Fibroblast of lung (primary cell): ENCODE measurements at regions not wholly inside any gene's neighbourhood (a gene's known extent, or its start where the extent isn't known, plus 50 kb on each side); places are given as distances from the start of the nearest gene placed in this dataset.

Experiments
- DNase-seq, 2 donors: peaks; one replicate each; pipeline versions ENCODE4 v3.0.0 to v3.0.0-alpha.2; 2010; ENCODE audit warnings: low read depth in 2 of 2
- H2AFZ ChIP-seq: 2 replicates; pipeline ENCODE4 v1.5.1; 2012; ENCODE audit warnings: low read length, control low read depth, inconsistent platforms
- H3K27ac ChIP-seq: 2 replicates; pipeline ENCODE4 v1.5.1; 2011; ENCODE audit warnings: low read length, control low read depth; ENCODE audit not compliant: insufficient read depth
- H3K27me3 ChIP-seq: 2 replicates; pipeline ENCODE4 v1.5.1; 2011; ENCODE audit warnings: mild to moderate bottlenecking, low read length; ENCODE audit not compliant: control insufficient read depth, insufficient read depth
- H3K36me3 ChIP-seq: 2 replicates; pipeline ENCODE4 v1.5.1; 2011; ENCODE audit warnings: low read length; ENCODE audit not compliant: control insufficient read depth, insufficient read depth
- H3K4me1 ChIP-seq: 2 replicates; pipeline ENCODE4 v1.5.1; 2011; ENCODE audit warnings: low read length; ENCODE audit not compliant: control insufficient read depth, insufficient read depth; ENCODE audit errors: extremely low read depth
- H3K4me2 ChIP-seq: 2 replicates; pipeline ENCODE4 v1.5.1; 2011; ENCODE audit warnings: low read length, control low read depth; ENCODE audit not compliant: insufficient read depth; ENCODE audit errors: extremely low read depth
- H3K4me3 ChIP-seq, 4 experiments: fragments of 200-600 bp in 1 of 4; sonication (generic) in 1 of 4; replicated peaks in 1 of 4; 2 replicates each; pipeline ENCODE4 v1.5.1; 2011 to 2016; ENCODE audit warnings: low read length in 4 of 4, low read depth in 3 of 4, mild to moderate bottlenecking in 3 of 4, control low read depth in 2 of 4, inconsistent platforms in 1 of 4, mixed read lengths in 1 of 4; ENCODE audit not compliant: insufficient read depth in 1 of 4; ENCODE audit errors: control extremely low read depth in 1 of 4
- H3K79me2 ChIP-seq: 2 replicates; pipeline ENCODE4 v1.5.1; 2012; ENCODE audit warnings: mild to moderate bottlenecking, low read length, inconsistent platforms; ENCODE audit not compliant: control insufficient read depth, insufficient read depth
- H3K9ac ChIP-seq: 2 replicates; pipeline ENCODE4 v1.5.1; 2011; ENCODE audit warnings: mild to moderate bottlenecking, low read length, control low read depth; ENCODE audit not compliant: insufficient read depth
- H3K9me3 ChIP-seq: 2 replicates; pipeline ENCODE4 v1.5.1; 2012; ENCODE audit warnings: low read depth, low read length; ENCODE audit not compliant: control insufficient read depth, insufficient read depth
- H4K20me1 ChIP-seq: 2 replicates; pipeline ENCODE4 v1.5.1; 2011; ENCODE audit warnings: low read length; ENCODE audit not compliant: control insufficient read depth, insufficient read depth; ENCODE audit errors: extremely low read depth
- CTCF ChIP-seq, 2 donors: IDR thresholded peaks in 1 of 2; conservative IDR thresholded peaks in 1 of 2; 1 replicate in 1 of 2; 2 replicates in 1 of 2; pipeline ENCODE4 v1.5.1; 2011 to 2012; ENCODE audit warnings: low read length in 2 of 2, control low read depth in 1 of 2, inconsistent platforms in 1 of 2, low read depth in 1 of 2, mild to moderate bottlenecking in 1 of 2
- EZH2 ChIP-seq: IDR thresholded peaks from 2 replicates; pipeline ENCODE4 v1.5.1; 2012; ENCODE audit warnings: low read length, control low read depth, mild to moderate bottlenecking; ENCODE audit errors: missing control alignments

- H3K79me2 ChIP-seq, result no peaks in the 10 kb centered on the region
- no peaks in the 10 kb centered on the region for H3K36me3 ChIP-seq
- H3K9me3 ChIP-seq, result no peaks in the 10 kb centered on the region
- TF ChIP-seq CTCF (conservative IDR thresholded peaks at IDR 0.05 in 1 of 2, IDR thresholded peaks at IDR 0.05 in 1 of 2; ENCODE audit: low read depth in 1 of 2, low read length in 2 of 2) (no peak), EZH2 (no peak)
- no peak overlapping the region for H3K9ac ChIP-seq
- no peak overlapping the region for H3K4me3 ChIP-seq
- no peak for DNase-seq
- no peak overlapping the region for H3K27ac ChIP-seq
- peaks cover 8% of the 10 kb centered on the region for H3K4me1 ChIP-seq
- H3K27me3 ChIP-seq, result no peaks in the 10 kb centered on the region
- H2AFZ ChIP-seq, result no peak overlapping the region
- no peak overlapping the region for H3K4me2 ChIP-seq
- H4K20me1 ChIP-seq, result no peaks in the 10 kb centered on the region
Measured at GRCh38 chr5:34539183-34539582, 116.9 kb upstream of the RAI14 start.

- Histone ChIP-seq H3K9ac (no peak overlapping the region), H3K4me3 (no peak overlapping the region), H3K36me3 (no peaks in the 10 kb centered on the region), H3K27ac (no peak overlapping the region), H3K79me2 (no peaks in the 10 kb centered on the region), H2AFZ (no peak overlapping the region), H3K4me1 (no peaks in the 10 kb centered on the region), H3K27me3 (no peaks in the 10 kb centered on the region), H3K4me2 (no peak overlapping the region), H3K9me3 (no peaks in the 10 kb centered on the region), H4K20me1 (no peaks in the 10 kb centered on the region)
- no peak for DNase-seq
- TF ChIP-seq EZH2 (no peak), CTCF (conservative IDR thresholded peaks at IDR 0.05 in 1 of 2, IDR thresholded peaks at IDR 0.05 in 1 of 2; ENCODE audit: low read depth in 1 of 2, low read length in 2 of 2) (no peak)
Measured at GRCh38 chr5:34541067-34541466, 115.1 kb upstream of the RAI14 start.

- Histone ChIP-seq H4K20me1 (no peaks in the 10 kb centered on the region), H3K9me3 (no peaks in the 10 kb centered on the region), H3K4me2 (no peak overlapping the region), H3K79me2 (no peaks in the 10 kb centered on the region), H3K27me3 (no peaks in the 10 kb centered on the region), H3K27ac (no peak overlapping the region), H3K36me3 (no peaks in the 10 kb centered on the region), H3K4me1 (no peaks in the 10 kb centered on the region), H2AFZ (no peak overlapping the region), H3K9ac (no peak overlapping the region), H3K4me3 (no peak overlapping the region)
- DNase-seq, result no peak
- TF ChIP-seq EZH2, result no peak
- TF ChIP-seq CTCF (conservative IDR thresholded peaks at IDR 0.05 in 1 of 2, IDR thresholded peaks at IDR 0.05 in 1 of 2; ENCODE audit: low read depth in 1 of 2, low read length in 2 of 2), result no peak
Measured at GRCh38 chr5:34542818-34543217, 113.3 kb upstream of the RAI14 start.
